NCI-H2171 (cell line): ENCODE measurements at regions not wholly inside any gene's neighbourhood (a gene's known extent, or its start where the extent isn't known, plus 50 kb on each side); places are given as distances from the start of the nearest gene placed in this dataset.
"Not testable (repeated sequence)": the region's sequence is repeated elsewhere in the genome, so short reads cannot be mapped to it uniquely, and the experiment has no call there.

Experiments
- DNase-seq: peaks from one replicate; lab custom pipeline; 2025; lab: John Stamatoyannopoulos, UW

DNA sequence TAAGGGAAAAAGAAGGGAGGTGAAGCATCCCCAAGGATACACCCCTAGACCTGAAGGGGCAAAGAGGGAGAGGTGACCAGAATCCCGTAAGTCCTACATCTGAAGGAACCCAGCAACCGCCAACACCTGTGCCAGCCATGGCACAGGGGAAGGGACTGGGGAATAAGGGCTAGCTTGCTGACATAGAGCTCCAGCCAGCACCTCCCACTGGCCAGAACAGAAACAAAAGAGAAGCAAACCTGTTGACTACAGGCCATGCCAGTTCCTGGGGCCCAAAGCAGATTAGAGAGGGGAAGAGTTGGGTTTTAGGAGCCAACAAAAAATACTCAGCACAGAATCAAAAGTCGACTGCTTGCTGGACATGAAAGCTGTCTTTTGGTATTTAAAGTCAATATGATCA is 244.6 kb downstream of the SUCLG1 start:
- DNase-seq: no peak

DNA sequence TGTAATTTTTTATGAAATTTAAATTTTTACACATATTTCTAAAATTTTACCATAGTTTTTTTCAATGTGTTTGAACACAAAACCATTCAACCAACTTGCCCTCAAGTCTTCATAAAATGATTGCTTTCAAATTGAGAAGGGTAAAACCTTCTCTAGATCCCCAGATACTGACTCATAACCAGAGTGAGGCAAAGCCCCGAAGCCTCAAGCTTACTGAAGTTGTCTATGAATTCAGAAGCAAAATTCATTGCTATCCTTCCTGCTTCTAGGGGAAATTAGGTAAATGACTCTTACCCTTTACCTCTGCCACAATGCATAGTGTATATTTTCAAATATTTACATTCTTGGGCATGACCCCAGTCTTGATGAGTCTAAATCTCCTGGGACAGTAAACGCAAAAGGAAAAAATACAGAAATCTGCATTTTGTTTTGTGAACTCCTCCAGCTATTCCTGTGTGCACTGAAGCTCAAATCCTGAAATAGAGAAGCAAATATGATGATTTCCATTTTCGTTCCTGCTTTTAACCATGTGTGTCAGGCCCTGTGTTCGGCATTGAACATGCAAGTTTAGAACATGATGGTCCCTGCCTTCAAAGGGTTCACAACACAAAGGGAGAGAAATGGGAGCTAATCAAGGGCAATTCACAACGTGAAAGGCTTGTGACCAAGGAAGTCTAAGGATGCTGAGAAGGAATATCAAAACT is 246.3 kb downstream of the SUCLG1 start:
- no peak for DNase-seq

DNA sequence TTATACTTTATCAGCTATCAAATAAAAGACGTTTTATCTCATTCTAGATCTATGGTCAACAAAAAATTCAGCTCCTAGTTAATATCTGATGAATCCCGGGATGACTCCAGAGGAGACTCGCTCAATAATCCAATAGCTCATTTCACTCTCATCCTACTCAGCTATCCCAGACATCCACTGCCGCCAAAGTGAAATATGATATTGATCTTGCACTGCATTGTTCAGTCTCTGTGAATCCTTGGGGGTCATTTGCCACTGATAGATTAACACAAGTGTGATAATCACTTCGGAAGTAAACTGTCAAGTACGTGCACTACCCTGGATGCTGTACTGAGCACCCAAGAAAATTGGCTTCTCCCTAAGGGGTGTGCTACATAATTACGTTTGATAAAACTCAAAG is 249.1 kb downstream of the SUCLG1 start:
- DNase-seq: no peak

DNA sequence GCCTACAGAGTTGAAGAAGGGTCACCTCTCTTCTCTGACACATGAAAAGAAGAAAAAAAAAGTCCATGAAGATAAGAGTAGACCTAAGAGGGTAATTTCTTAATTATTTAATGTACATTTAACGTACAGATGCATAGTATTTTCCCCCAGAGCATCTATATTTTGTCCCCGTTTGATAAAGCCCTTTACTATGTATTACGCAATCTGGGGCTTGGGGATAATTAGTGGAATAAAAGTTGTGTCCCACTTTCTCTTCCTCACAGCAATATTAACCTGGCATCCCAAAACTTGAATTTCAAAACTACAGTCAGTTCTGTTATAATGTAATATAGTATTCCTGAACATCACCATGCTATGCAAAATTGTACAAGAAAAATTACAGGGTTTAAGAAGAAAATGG is 254.1 kb downstream of the SUCLG1 start:
- no peak for DNase-seq

DNA sequence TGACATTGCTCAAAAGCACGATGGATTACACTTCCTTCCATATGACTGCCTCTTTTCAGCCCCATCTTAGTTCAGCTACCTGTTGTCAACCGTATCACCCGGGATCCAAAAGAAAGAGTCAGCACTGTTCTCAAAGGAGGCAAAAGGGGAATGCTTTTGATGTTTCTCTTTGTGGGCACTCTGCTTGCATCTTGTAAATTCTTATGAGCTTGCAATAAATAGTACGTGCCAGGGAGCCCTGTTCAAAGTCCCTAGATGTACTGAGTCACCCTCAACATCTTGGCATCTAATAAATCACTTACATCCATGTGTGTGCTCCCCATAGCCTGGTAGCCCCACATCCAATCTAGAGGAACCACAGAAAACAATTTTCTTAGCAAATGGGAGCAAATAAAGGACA is 256.9 kb downstream of the SUCLG1 start:
- DNase-seq: no peak

DNA sequence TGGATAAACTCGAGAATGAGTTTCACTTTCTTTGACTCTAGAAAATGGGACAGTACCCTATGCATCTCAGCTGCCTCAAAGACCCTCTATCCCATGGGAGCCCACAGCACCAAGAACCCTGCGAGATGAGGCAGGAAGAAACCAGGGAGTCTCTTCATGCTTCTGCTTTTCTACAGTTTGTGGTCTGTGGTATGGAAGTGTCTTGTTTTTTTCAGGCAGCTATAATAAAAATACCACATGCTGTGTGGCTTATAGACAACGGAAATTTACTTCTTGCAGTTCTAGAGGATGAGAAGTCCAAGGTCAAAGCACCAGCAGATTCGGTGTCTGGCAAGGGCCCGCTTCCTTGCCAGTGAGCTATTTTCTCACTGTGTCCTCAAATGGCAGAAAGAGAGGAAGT is 257.9 kb downstream of the SUCLG1 start:
- no peak for DNase-seq

DNA sequence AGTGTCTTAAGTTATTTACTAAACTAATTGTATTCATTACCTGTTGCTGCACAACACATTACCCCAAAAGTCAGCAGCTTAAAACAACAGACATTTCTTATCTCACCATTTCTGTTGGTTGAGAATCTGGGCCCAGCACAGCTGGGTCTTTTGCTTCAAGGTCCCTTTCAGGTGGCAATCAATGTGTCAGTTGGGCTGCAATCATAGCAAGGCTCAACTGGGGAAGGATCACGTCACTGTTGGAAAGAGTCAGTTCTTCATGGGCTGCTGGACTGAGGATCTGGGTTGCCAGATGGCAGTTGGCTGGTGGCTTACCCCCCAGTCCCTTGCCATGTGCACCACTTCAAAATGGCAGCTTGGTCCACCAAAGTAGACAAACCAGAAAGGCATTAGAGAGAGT is 261.2 kb downstream of the SUCLG1 start:
- DNase-seq: no peak

DNA sequence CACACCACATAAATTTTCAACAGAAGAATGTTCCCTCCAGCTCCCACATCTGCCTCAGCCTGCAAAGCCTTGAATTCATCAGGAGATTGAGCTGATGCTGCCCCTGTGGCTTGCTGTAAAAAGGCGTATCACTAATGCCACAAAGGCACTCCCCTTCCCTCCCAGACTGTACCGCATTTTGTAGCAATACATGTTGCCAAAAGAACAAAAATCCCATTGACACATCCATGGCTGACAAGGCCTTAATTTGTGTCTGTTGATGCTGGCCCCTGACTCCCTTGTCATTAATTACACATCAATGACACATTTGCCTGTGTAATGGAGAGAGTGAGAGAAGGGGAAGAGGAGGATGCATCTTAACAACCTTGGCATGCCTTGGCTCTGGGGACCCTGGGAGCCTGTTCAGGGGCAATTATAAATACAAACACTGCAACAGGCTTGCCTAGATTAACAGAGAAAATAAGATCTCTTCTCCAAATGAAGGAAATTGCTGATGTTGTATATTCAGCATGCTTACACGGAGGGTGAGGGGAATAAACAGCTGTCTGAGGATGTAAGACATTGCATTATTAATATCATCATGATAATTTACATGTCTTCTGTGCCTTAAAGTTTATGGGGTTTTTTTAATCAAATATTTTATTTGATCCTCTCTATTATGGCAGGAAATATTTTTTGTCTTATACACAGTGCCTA is 264.0 kb downstream of the SUCLG1 start:
- DNase-seq: no peak

DNA sequence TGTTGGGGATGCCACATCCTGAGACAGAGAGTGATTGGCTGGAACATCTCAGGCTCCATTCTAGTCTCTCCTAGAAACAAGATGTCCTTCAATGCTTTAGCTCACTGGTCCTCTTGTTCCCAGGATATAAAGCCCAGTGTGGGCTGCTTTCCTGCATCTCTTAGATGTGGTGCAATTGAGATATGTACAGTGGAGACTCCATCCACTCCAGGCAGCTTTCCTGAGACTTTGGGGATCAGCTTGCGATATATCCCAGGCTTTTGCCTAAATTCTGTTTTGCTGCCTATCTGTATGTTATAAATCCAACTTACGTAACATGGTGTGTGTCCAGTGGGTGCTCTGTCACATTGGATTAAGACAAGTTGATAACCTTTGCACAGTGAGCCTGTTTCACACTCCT is 264.9 kb downstream of the SUCLG1 start:
- no peak for DNase-seq

DNA sequence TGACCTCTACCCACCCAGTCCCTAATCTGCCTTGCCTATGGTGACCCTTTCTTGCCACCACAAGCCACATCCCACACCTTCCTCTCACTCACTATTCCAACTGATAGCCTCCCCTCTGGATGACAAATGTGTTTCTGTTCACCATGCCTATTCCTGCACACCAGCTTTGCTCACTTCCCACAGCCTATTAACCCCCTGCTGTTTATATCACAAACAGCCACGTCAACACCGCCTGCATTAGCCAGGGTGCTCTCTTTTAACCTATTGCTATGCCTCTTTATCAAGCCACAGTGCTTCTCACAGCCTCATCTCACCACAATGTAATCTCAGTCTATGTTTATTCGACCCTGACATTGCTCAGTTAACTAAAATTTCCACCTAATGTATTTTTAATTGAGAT is 271.8 kb downstream of the SUCLG1 start:
- no peak for DNase-seq

DNA sequence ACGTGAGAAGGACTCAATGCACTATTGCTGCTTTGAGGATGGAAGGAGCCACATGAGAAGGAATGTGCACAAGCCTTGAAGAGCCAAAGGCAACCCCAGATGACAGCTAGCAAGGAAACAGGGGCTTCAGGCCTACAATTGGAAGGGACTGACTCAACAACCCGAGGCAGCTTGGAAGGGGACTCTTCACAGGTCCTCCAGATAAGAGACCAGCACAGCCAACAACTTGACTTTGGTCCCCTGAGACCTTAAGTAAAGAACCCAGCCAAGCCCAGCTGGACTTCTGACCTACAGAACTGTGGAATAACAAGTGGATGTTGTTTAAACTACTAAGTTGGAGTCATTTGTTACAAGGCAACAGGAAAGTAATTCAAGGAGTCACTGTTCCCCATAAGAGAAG is 277.2 kb downstream of the SUCLG1 start:
- no peak for DNase-seq

DNA sequence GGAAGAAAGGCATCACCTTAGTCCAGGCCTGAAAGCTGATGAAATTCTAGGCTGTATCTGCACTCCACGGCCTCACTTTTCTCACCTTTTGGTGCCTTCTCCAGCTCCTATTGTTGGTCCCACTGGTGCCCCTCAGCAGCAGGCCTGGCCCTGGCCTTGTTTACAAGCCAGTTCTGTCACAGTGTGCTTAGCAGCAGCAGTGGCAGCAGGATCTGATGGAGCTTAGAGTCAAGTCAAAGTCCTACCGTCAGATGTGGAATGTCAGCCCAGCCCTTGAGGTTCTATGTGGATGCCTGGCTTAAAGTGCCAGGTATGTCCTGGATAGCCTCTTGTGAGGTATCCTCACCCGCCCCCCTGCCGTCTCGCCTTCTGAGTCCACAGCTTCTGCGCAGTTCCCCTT is 281.3 kb downstream of the SUCLG1 start:
- DNase-seq: no peak

DNA sequence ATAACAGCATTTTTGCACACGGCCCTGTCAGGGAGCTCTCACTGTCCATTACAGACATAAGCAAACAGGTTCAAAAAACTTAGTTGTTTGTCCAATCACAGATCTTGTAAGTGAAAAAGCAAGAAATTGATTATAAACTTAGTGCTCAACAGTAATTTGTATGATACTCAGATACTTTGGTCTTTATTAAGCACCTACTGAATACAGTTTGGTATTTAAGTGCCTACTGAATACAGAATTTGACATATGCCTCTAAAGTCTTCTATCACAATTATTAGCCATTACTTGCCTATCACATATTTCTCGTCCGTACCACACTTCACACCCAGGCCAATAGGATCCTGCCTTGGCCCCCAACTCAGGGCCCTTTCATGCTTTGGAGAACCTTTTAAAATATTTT is 283.1 kb downstream of the SUCLG1 start:
- no peak for DNase-seq

DNA sequence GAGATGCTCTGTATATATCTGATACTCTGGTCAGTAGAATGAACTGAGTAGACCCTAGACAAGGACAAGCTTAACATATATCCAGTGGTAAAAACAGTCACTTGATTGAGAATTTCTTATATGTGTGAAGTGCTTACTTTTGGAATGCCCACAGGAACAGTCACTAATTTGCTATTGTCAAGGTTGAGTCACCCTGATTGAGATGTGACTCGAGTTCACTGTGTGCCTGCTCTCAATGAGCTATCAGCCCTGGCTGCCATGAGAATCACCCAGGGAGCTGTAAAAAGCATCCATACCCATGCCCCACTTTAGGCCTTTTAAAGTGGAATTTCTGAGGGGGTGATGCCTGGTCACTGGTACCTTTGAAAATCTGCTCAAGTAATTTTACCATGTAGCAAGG is 283.7 kb downstream of the SUCLG1 start:
- DNase-seq: no peak

DNA sequence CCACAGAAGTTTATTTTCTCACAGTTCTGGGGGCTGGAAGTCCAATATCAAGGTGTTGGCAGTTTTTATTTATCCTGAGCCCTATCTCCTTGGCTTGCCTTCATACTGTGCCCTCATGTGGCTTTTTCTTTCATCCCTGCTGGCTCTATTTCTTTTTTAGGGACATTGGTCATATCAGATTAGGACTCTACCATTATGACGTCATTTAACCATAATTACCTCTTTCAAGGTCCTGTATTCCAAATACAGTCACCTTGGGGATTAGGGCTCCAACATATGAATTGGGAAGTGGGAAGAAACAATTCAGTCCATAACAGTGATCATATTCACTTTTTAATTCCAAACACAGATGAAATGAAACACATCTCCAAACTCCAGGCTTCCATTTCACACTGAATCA is 286.0 kb downstream of the SUCLG1 start:
- no peak for DNase-seq

DNA sequence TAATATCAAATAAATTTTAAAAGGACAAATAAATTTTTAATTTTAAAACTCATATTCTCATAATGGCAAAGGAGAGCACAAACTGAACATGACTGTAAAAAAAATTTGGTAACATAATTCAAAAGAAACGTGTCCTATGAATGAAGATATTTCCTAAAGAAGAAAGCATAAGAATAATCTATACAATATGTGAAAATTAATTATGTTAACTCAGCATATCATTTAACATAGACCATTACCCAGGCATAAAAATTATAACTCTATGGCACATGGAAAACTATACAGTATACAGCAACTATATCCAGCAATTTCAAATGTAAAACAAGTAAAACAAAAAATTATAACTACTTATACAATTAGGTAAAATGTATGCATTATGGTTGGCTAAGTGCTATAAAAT is 288.1 kb downstream of the SUCLG1 start:
- no peak for DNase-seq

DNA sequence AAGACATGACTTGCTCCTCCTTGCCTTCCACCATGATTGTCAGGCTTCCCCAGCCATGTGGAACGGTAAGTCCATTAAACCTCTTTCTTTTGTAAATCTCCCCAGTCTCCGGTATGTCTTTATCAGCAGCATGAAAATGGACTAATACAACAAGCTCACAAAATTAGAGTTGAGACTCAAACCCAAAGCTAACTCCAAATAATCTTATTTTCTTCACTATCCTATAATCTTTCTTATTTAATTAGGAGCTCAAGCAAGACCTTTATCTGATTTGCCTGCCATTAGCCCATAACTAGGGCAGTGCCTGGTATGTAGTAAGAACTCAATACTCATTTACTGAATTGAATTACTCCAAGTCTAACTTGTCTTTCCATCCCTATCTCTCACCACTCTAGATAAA is 289.2 kb downstream of the SUCLG1 start:
- no peak for DNase-seq

DNA sequence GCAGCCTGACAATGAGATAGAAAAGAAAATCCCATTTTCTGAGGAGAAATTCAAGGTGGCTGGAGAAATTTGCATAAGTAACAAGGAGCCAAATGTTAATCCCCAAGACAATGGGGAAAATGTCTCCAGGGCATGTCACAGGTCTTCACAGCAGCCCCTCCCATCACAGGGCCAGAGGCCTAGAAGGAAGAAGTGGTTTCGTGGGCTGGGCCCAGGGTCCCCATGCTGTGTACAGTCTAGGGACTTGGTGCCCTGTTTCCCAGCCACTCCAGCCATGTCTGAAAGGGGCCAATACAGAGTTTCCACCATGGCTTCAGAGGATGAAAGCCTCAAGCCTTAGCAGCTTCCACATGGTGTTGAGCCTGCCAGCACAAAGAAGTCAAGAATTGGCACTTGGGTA is 290.5 kb downstream of the SUCLG1 start:
- not testable (repeated sequence) for DNase-seq

DNA sequence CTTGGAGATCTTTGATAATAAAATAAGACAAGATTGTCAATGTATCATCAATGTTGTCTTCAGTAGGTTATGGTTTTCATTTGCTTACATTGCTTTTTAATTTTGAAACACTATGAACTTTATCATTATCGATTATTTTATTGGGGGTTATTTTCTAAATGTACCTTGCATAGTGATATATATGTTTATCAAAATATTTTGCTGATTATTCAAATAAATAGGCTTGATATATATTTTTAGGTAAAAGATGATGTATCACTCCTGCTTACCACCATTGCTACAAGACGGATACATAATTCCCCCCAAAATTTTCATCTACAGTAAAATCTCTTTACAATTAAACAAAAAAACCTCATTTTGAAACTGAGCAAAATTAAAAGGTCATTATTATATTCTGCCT is 293.8 kb downstream of the SUCLG1 start:
- no peak for DNase-seq

DNA sequence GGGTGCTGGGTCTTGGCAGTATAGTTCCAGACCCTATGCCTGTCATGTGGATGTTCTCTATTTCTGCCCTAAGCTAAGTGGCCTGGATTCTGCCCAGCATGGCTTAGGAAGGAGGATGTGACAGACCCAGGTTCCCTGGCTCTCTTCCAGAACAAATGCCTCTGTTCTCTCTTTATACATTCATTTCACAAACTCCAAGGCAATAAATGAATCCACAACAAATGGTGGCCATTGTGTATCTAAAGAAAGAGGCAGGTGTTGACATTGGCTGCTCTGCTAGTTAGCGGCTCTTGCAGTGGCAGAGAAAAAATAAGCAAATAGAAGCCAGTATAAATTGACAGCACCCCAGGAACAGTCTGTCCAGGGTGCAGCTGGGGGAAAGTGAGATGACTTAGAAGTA is 298.6 kb downstream of the SUCLG1 start:
- no peak for DNase-seq

DNA sequence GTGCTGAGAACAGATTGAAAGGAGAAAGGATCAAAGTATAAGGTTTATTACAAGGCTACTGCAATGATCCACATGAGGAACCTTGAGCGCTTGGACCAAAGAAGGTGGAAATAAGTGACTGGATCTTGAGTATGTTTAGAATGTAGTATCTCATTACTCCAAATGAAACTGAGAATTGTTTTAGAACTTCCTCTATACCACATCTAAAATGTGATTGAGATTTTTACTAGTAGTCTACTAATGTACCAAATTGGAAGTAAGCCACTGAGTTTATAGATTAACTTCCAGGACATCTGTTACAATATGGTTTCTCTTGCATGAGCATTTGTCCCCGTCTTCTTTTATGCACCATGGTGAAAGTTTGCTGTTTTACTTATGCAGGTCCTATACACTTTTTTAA is 300.5 kb downstream of the SUCLG1 start:
- no peak for DNase-seq

DNA sequence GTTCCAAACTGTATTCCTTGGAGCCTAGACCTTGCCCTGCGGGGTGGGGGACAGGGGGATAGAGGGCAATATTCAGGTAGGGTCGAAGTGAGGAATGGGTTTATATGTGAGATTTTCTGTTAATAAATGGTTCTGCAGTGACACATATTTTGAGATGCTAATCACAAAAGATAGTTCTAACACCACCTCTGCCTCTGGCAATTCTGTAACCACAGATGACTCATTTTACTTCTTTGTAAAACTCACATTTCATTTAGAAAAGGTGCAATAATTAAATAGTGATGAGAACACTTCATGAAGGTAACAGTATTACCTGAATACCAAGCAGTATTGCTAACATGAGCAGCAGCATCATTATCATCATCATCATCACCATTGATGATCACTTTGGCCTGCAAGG is 306.6 kb downstream of the SUCLG1 start:
- DNase-seq: no peak

DNA sequence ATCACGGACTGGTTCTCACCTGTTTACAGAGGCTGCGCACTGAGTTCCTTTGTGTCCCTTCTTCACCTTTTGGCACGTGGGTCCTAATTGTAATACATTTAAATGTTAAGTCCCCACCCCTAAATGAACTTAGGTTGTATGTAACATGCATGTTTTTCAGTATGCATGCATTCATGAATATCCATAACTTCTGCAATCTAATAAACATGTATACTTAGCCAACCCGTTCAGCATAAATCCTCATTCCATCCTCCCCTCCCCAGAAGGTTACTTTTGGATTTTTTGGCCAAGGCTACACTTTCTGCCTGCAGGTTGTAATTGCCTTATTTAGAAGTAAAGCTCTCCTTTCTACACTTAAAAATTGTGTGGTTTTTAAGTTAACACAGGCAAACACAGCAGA is 314.7 kb downstream of the SUCLG1 start:
- DNase-seq: no peak

DNA sequence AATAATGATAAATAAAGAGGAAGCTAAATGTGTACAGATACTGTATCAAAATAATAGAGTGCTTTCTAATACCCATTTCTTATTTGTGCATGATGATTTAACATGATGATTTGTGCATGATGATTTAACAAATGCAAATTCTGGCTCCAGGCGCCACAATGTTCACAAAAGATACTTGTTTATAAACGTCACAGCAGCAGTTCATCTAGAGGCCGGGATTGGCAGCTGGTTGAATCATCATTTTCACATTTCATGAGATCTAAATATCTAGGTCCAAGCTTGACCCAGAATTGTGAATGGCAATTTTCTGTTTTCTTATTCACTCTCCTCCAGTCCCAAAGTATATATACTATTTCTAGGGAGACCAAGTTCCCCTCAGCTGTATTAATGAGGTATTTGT is 322.0 kb downstream of the SUCLG1 start:
- no peak for DNase-seq
